ENCODE measurements at regions not wholly inside any gene's neighbourhood (a gene's known extent, or its start where the extent isn't known, plus 50 kb on each side); places are given as distances from the start of the nearest gene placed in this dataset.
"Not testable (repeated sequence)": the region's sequence is repeated elsewhere in the genome, so short reads cannot be mapped to it uniquely, and the experiment has no call there.

DNA sequence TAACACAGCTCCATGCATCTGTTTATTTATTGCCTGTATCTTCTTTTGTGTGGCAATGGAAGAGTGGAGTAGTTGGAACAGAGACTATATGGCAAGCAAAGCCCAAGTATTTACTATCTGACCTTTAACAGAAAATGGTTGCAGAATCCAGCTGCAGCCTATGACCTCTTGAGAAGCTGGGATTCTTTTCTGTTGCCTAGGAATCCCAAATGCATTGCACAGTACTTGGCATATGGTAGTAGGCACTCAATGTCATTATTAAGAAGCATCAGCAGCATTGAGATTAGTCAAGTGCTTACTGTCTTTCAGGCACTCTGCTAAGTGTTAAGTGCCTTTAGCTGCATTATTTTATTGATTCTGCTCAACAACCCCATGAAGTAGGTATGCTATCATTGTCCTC, 331.6 kb downstream of the CCDC85A start:
- no peak for DNase-seq

DNA sequence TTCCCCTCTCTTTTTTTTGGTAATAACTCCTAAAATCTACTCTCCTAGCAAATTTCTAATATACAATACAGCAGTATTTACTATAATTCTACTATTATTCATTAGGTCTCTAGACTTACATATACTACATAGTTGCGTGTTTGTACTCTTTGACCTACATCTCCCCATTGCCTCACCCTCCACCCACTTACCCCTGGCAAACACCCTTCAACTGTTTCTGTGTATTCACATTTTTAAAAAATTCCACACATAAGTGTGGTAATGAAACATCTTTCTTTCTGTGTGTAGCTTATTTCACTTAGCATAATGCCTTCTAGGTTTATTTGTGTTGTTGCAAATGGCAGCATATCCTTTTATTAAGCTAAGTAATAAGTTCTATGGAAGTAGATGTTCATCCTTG, 336.0 kb downstream of the CCDC85A start:
- DNase-seq: peak; percentile 25

DNA sequence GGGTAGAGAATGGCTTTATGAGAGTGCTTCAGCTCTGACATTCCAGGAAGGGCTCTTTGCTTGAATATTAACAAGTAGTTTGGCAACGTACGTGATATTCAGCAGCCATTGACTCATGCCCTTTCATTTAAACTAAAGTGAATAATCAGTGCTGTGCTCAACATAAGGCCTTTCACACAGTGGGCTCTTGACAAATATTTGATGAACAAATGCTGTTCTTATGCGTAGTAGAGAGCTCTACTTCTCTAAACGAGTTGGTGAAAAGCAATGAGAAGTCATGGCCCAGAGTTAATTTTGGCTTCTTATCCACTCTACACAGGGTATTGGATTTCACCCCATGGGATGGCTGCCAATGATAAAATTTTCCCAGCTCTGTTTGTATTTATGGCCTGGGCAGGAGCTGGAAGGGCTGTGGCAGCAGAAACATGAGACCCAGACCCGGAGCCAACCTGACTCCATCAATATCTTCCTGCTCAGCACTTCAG, 338.9 kb downstream of the CCDC85A start:
- peak; percentile 69 for DNase-seq

DNA sequence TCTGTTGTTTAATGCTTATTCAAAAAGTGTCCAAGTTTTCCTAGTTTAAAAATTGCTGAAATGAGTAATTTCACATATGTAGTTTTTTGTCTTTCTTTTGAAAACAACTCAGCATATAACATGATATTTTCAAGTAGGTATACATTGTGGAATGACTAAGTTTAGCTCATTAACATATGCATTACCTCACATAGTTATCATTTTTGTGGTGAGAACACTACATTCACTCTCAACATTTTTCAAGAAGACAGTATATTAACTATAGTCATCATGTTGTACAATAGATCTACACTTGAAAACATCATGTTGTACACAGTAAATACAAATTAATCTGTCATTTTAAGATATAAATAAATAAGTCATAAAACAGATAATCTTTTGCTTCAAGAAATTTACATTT, 340.0 kb downstream of the CCDC85A start:
- peak; percentile 62 for DNase-seq

DNA sequence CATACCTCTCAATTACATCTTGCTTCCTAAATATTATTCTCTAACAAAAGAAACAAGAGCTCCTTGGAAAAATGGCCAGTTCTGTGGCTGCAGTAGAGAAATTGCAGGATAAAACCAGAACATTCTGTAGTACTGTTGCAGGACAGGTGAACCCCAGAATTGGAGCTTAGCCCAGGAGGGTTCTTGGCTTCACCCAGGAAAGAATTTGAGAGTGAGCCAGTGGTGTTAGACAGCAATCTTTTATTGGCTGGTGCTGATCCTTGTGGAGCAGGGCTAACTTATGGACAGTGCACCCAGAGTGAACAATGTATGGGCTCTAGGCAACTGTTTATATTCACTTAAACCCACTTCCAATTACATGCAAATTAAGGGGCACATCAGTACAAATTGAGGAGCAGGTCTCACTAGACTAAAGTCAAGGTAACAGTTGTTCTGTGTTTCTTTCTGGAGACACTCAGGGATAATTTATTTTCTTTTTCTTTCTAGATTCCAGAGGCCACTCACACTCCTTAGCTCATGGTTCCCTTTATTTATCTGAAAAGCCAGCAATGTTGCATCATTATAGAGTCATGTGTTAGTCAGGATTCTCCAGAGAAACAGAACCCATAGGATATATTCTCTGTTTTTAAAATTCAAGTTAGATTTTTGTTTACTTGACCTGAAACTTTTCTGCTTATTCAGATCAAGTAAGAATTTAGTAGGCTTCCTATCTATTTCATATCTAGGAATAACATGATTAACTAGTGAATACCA, 348.1 kb downstream of the CCDC85A start:
- DNase-seq: peak; percentile 34

- peak; percentile 83 for DNase-seq
These were observed 350.5 kb downstream of the CCDC85A start for GRCh38 chr2:56534321-56534720.

DNA sequence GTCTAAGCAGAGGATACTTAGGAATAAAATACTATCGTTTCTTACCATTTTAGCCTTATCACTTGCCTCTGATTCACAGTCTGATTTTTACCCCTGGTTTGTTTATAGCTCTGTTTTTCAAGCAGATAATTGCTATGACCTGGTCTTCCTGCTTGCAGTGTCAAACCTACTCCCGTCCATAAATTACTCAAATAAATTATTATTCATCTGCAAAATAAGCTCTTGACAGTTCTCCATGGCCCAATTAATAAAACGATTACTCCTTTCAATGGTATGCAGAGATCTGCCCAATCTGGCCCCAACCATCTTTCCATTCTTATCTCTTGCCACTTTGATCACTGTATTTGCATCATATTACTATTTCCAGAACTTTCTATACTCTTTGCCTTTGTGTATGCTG, 354.0 kb downstream of the CCDC85A start:
- no peak for DNase-seq

DNA sequence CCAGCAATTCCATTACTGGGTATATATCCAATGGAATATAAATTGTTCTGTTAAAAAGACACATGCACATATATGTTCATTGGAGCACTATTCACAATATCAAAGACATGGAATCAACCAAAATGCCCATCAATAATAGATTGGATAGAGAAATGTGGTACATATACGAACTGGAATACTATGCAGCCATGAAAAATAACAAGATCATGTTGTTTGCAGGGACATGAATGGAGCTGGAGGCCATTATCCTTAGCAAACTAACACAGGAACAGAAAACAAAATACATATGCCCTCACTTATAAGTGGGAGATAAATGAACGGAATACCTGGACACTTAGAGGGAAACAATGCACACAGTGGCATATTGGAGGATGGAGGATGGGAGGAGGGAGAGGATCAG, 355.8 kb downstream of the CCDC85A start:
- no peak for DNase-seq

- no peak for DNase-seq
These were observed 356.7 kb downstream of the CCDC85A start for GRCh38 chr2:56540467-56540866.

DNA sequence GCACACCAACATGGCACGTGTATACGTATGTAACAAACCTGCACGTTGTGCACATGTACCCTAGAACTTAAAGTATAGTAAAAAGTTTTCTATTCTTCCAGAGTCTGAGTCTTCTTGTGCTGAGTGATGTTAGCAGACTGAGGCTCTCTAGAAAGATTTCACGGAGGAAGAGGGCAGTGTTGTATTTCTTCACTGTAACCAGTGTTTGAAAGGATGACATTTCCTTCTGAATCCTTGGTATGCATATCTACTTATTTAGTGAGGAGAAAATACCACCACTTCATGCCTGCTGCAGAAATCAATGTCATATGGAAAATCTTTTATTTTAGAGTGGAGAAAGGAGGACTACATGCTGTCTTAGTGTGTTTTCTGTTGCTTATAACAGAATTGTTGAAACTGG, 357.1 kb downstream of the CCDC85A start:
- DNase-seq: peak; percentile 43

- DNase-seq: no peak
These were observed 358.4 kb downstream of the CCDC85A start for GRCh38 chr2:56542213-56542612.

DNA sequence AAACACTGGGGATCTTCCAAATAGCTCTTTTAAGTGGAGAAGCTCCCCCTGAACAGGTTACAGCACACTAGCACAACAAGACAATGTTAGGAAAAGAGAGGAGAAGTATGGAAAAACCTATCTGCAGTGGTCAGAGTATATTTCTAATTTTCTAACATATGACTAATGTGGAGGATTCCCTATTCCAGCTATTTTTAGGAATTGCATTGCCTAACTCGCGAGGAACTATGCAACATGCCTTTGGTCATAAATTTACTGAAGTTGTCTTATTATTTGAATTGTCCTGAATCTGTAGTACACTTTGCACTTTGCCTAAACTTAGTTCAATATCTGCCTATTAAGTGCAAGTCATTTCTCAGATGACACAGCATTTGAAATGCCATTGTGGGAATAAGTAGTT, 381.4 kb downstream of the CCDC85A start:
- peak; percentile 45 for DNase-seq

DNA sequence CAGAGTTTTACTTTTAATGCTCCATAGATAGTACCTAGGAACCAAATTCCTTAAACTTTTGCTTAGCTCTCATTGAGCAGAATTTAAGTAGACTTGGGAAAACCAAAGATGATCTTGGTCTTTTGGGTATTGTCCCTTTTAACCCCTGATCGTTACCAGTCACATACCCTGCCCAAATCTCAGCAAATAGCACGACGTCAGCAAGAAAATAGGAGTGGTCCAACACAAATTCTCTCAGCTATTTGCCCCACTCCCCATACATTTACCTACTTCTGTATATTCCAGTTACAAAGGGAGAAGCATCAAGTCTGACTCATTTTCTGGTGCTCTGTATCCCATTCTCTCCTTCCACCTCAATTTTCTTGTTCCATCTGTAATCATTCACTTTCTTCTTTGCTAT, 387.3 kb downstream of the CCDC85A start:
- no peak for DNase-seq

DNA sequence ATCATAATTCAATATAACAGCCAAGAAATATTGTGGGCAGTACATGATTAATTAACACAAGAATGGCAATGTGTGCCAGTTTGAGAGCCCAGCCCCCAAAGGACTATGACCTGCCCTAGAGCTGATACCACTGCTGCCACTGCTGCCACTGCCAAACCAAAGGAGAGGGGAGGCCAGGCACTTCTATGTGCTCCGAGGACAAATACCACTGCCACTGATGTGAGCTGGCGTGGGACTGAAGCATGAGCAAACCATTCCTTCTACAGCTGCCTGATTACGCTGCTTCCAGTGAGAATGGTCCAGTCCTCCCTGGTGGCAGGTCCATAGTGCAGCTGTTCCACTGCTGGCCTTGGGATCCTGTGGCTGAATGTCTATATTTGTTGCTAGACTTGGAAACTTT, 392.2 kb downstream of the CCDC85A start:
- DNase-seq: no peak

- peak; percentile 87 for DNase-seq
These were observed 396.5 kb downstream of the CCDC85A start for GRCh38 chr2:56580242-56580641.

DNA sequence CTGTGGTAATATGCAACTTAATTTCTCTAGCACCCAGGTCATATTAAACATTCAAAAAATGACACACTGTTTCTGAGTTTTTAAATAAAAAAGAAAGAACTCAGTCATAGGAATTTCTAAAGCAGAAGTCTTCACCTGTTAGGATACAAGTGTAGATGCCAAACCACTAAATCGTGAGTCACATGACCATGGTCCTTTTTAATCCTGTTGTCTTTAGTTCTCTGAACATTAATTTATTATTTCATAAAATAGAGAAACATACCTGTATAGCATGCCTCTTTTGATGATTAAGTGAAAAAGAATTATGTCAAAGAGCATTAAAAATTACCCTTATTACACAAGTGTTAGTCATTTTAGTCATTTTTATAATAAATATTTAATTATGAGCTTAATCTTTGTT, 398.8 kb downstream of the CCDC85A start:
- DNase-seq: no peak

DNA sequence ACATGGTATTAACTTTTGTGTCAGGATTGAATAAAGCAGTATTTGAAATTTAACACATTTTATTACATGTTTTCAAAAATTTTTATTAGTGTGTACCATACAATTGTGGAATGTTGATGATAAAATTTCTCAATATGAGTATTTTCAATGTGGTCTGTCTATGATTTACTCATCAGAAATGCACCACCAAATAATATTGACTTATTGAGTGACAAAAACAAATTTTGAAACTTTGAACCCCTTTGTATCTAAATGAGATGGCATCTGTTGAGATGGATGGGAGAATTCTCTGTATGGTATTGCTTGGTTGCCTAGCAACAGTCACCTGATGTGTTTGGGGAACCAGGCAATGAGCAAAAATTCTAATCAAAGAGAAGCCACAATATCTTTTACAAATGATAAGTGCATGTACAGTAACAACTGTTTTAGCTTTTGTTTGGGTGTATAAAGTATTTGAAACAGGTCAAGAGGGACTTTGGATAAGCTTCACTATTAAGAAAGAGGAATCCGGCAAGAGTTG, 400.1 kb downstream of the CCDC85A start:
- no peak for DNase-seq

- DNase-seq: peak; percentile 71
These were observed 403.7 kb downstream of the CCDC85A start for GRCh38 chr2:56587456-56587855.

- DNase-seq: no peak
These were observed 405.4 kb downstream of the CCDC85A start for GRCh38 chr2:56589194-56589593.

DNA sequence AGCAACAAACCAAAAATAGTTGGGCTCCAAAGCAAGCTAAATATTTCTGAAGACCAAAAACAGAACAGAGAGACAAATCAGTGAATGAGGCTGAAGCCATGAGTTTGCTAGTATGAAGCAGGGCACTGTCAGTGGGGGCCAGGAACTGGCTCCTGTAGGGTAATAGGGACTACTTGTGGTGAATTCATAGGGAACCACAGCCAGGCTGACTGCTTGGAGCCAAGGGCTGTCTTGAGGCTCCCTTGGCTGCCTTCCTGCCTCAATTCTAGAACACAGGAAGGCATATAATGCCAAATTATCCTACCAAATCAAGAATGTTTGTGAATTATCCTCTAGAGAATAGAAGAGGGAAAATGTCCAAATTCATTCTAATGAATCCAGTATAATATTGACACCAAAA, 406.0 kb downstream of the CCDC85A start:
- no peak for DNase-seq

GRCh38 chr2:56590611-56591010, 406.8 kb downstream of the CCDC85A start:
- peak; percentile 7 for DNase-seq

GRCh38 chr2:56606086-56606485, 422.3 kb downstream of the CCDC85A start:
- not testable (repeated sequence) for DNase-seq

DNA sequence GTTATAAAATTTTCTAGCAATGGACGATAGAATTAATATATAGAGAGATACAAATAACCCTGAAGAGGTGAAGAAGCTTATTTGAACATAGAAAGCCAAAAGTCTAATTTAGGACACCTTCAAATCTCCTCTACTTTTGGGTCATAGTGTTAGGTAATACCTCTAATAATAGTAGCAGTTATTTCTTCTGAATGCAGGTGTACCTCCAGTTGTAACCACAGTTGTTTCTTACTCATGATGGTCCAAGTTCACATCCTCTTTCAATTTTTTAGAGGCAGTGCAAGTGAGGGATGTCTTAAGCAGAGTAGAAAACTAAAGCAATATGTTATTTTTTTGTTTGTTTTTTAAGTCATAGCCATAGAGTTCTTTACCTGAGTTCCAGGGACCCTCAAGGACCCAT, 429.5 kb downstream of the CCDC85A start:
- DNase-seq: no peak

DNA sequence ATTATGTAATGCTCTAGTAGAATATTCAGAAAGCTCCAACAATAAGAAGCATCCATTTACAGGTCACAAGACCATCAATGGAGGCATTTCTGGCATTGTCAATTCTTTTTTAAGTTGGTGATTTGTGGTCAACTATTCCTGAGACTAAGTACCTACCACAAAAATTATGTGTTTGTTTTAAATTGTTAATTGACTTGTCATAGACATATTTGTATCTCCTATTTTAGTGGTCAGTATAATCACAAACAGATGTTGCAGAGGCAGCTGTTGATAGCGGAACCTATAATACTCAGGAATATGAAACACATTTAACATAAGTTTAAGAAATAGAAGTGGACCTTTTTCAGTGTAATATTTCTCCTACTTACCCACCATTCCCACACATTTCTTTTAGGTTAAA, 430.1 kb downstream of the CCDC85A start:
- peak; percentile 62 for DNase-seq

- DNase-seq: no peak
These were observed 432.0 kb downstream of the CCDC85A start for GRCh38 chr2:56615760-56616159.
